Smooth muscle cell (in vitro differentiated cells): ENCODE measurements at regions not wholly inside any gene's neighbourhood (a gene's known extent, or its start where the extent isn't known, plus 50 kb on each side); places are given as distances from the start of the nearest gene placed in this dataset.

Experiments
- DNase-seq: peaks from one replicate; lab custom pipeline; 2025; ENCODE audit not compliant: unreplicated experiment; lab: John Stamatoyannopoulos, UW
- H2AFZ ChIP-seq: fragments of 200-600 bp; sonication (generic); 2 replicates; pipeline ENCODE4 v1.6.0; 2016; ENCODE audit warnings: antibody characterized with exemption, low read depth, mild to moderate bottlenecking
- H3F3A ChIP-seq: fragments of 200-600 bp; sonication (generic); 2 replicates; pipeline ENCODE4 v1.6.0; 2017; ENCODE audit warnings: antibody characterized with exemption, low read depth
- H3K27ac ChIP-seq: fragments of 200-600 bp; sonication (generic); 2 replicates; pipeline ENCODE4 v1.5.1; 2016; ENCODE audit warnings: low read depth, mild to moderate bottlenecking
- H3K27me3 ChIP-seq: fragments of 200-600 bp; sonication (generic); 2 replicates; pipeline ENCODE4 v1.6.1; 2016; ENCODE audit warnings: low read depth, mild to moderate bottlenecking
- H3K36me3 ChIP-seq: fragments of 200-600 bp; sonication (generic); 2 replicates; pipeline ENCODE4 v1.5.1; 2016; ENCODE audit warnings: low read depth
- H3K4me1 ChIP-seq: fragments of 200-600 bp; sonication (generic); 2 replicates; pipeline ENCODE4 v1.5.1; 2016; ENCODE audit warnings: low read depth
- H3K4me2 ChIP-seq: fragments of 200-600 bp; sonication (generic); 2 replicates; pipeline ENCODE4 v1.6.0; 2016; ENCODE audit warnings: mild to moderate bottlenecking
- H3K4me3 ChIP-seq: fragments of 200-600 bp; sonication (generic); 2 replicates; pipeline ENCODE4 v1.5.1; 2016; ENCODE audit warnings: mild to moderate bottlenecking
- H3K79me2 ChIP-seq: fragments of 200-600 bp; sonication (generic); 2 replicates; pipeline ENCODE4 v1.6.0; 2016; ENCODE audit warnings: low read depth, mild to moderate bottlenecking
- H3K9ac ChIP-seq: fragments of 200-600 bp; sonication (generic); 2 replicates; pipeline ENCODE4 v1.6.0; 2016; ENCODE audit warnings: low read depth
- H3K9me3 ChIP-seq: fragments of 200-600 bp; sonication (generic); replicated peaks from 2 replicates; pipeline ENCODE4 v1.5.1; 2016; ENCODE audit warnings: low read depth
- H4K20me1 ChIP-seq: fragments of 200-600 bp; sonication (generic); 2 replicates; pipeline ENCODE4 v1.6.0; 2016; ENCODE audit warnings: low read depth
- WGBS: methylation state at CpG from one replicate; pipeline ENCODE4 v1.1.7; 2016; ENCODE audit warnings: low lambda C conversion rate; 5-methylcytosine and 5-hydroxymethylcytosine counted together
- TF ChIP-seq, protein P1 (sequence below): fragments of 200-600 bp; sonication (generic); IDR thresholded peaks from 2 replicates; pipeline ENCODE4 v1.5.1; 2017; ENCODE audit warnings: borderline replicate concordance, mild to moderate bottlenecking, antibody characterized with exemption; ENCODE audit not compliant: insufficient read depth, poor library complexity, severe bottlenecking

GRCh38 chr2:15092181-15092580, 459.7 kb downstream of the LRATD1 start:
- Histone ChIP-seq H3K36me3 (no peaks in the 10 kb centered on the region), H3K4me1 (peaks cover 3% of the 10 kb centered on the region), H3K4me3 (no peak overlapping the region), H3K9me3 (no peaks in the 10 kb centered on the region), H2AFZ (no peak overlapping the region), H3F3A (no peaks in the 10 kb centered on the region), H3K9ac (no peak overlapping the region), H3K27ac (peak overlapping the region; percentile 90), H3K27me3 (no peaks in the 10 kb centered on the region), H3K4me2 (peak overlapping the region; percentile 77), H4K20me1 (no peaks in the 10 kb centered on the region), H3K79me2 (no peaks in the 10 kb centered on the region)
- 94% methylated on average over 1 of the region's 1 CpG for WGBS
- TF ChIP-seq, protein P1, sequence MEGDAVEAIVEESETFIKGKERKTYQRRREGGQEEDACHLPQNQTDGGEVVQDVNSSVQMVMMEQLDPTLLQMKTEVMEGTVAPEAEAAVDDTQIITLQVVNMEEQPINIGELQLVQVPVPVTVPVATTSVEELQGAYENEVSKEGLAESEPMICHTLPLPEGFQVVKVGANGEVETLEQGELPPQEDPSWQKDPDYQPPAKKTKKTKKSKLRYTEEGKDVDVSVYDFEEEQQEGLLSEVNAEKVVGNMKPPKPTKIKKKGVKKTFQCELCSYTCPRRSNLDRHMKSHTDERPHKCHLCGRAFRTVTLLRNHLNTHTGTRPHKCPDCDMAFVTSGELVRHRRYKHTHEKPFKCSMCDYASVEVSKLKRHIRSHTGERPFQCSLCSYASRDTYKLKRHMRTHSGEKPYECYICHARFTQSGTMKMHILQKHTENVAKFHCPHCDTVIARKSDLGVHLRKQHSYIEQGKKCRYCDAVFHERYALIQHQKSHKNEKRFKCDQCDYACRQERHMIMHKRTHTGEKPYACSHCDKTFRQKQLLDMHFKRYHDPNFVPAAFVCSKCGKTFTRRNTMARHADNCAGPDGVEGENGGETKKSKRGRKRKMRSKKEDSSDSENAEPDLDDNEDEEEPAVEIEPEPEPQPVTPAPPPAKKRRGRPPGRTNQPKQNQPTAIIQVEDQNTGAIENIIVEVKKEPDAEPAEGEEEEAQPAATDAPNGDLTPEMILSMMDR, result no peak
- no peak for DNase-seq

DNA sequence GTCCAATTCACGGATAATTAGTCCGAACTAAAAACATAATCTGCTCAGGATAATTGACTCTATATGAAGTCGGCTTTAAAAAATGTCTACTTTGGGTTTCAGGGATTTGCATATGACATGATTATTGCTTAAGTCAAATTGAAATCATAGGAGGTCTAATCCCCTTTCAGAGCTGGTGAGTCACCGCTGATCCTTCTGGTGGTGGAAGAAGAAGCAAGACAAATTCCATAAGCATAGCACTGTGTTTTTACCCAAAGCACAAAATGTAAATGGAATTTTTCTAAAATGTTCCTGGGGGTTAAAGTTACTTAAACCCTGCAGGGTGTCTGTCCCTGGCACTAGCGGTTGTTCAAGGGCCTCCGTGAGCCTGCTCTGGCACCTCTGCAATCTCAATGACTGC, 460.2 kb downstream of the LRATD1 start:
- TF ChIP-seq, protein P1, result no peak
- Histone ChIP-seq H4K20me1 (no peaks in the 10 kb centered on the region), H3F3A (no peaks in the 10 kb centered on the region), H3K9ac (no peak overlapping the region), H3K4me2 (peak overlapping the region; percentile 77), H3K79me2 (no peaks in the 10 kb centered on the region), H3K27ac (peak overlapping the region; percentile 90), H3K9me3 (no peaks in the 10 kb centered on the region), H3K27me3 (no peaks in the 10 kb centered on the region), H3K4me1 (peaks cover 3% of the 10 kb centered on the region), H2AFZ (no peak overlapping the region), H3K4me3 (peak overlapping the region; percentile 19), H3K36me3 (no peaks in the 10 kb centered on the region)
- 11% methylated on average over 6 of the region's 6 CpGs for whole genome bisulfite sequencing
- no peak for DNase-seq

GRCh38 chr2:15094161-15094560, 461.6 kb downstream of the LRATD1 start:
- Histone ChIP-seq H2AFZ (no peak overlapping the region), H3K4me1 (peaks cover 3% of the 10 kb centered on the region), H3K79me2 (no peaks in the 10 kb centered on the region), H4K20me1 (no peaks in the 10 kb centered on the region), H3K4me2 (no peak overlapping the region), H3K27me3 (no peaks in the 10 kb centered on the region), H3F3A (no peaks in the 10 kb centered on the region), H3K9me3 (no peaks in the 10 kb centered on the region), H3K9ac (no peak overlapping the region), H3K27ac (no peak overlapping the region), H3K4me3 (no peak overlapping the region), H3K36me3 (no peaks in the 10 kb centered on the region)
- no peak for DNase-seq
- 94% methylated on average over 1 of the region's 1 CpG for WGBS
- TF ChIP-seq, protein P1, result no peak

DNA sequence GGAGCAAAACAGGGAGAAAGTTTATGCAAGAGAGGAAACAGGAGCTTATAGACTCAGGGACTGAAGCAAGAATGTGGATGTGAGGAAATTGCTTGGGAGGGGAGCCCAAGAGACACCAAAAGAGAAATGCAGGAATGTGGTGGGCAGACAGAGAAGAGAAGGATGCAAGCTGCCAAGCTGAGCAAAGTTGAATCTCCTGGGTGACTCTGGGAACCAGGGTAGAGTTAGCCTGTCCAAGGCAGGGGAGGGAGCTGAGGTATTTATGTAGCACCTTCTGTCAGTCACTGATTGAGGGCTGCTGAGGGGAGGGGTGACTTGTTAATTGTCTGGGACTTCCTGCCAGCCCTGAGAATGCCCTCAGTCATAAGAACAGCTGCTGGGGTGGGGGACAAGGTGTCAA, 464.3 kb downstream of the NBAS start:
- no peaks in the 10 kb centered on the region for H3K27me3 ChIP-seq
- no peaks in the 10 kb centered on the region for H3K36me3 ChIP-seq
- DNase-seq, result no peak

More for the DNA sequence above, 464.3 kb downstream of the NBAS start:
- H3K9ac ChIP-seq, result no peak overlapping the region
- no peak overlapping the region for H3K4me3 ChIP-seq
- H3K4me2 ChIP-seq, result peak overlapping the region; percentile 1
- TF ChIP-seq, protein P1, result no peak
- H3K9me3 ChIP-seq, result no peaks in the 10 kb centered on the region
- no peaks in the 10 kb centered on the region for H3K79me2 ChIP-seq
- H3K27ac ChIP-seq, result no peak overlapping the region
- no peaks in the 10 kb centered on the region for H3F3A ChIP-seq
- peaks cover 3% of the 10 kb centered on the region for H3K4me1 ChIP-seq
- H4K20me1 ChIP-seq, result no peaks in the 10 kb centered on the region
- no peak overlapping the region for H2AFZ ChIP-seq
